Fibroblast of peridontal ligament (primary cell): ENCODE measurements at regions not wholly inside any gene's neighbourhood (a gene's known extent, or its start where the extent isn't known, plus 50 kb on each side); places are given as distances from the start of the nearest gene placed in this dataset.

Experiments
- DNase-seq: peaks from one replicate; pipeline ENCODE4 v3.0.0-alpha.2; 2010; ENCODE audit errors: extremely low read depth

DNA sequence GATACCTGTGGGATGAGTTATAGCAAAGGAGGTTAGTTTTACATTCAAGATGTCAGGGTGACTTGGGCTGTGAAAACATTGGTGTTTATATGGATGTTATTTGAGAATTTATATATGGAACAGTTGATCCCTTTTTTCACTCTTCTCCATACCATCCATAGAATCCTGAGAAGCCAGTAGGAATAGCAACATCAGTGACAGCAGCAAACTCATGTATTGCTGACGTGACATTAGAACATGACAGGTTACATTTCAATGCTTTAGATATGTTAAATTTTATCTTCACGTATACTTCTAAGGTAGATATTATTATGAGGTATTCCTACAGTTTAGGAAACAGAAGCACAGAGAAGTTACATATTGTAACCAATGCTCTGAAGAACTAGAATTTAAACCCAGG, 745.2 kb upstream of the GCFC2 start:
- DNase-seq, result no peak

DNA sequence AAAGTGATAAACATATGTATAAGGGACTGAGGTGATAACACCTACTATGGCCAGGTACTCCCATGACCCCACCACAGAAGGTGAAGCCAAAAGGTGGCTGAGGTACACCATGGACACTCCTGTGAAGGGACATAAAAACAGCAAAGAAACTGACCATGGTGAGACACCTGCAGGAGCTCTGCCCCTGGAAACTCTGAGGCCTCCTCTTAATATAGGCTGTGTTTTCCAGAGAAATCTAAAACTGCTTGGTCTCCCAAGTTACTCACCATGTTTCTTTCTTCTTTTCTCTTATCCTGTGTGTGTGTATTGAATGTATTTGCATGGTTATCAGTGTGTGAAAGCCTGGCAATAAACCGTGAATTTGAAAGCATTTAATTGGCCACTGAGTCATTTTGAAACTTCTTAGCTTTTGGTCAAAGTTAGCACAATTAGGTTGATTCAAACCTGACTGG, 739.3 kb upstream of the GCFC2 start:
- DNase-seq, result no peak

DNA sequence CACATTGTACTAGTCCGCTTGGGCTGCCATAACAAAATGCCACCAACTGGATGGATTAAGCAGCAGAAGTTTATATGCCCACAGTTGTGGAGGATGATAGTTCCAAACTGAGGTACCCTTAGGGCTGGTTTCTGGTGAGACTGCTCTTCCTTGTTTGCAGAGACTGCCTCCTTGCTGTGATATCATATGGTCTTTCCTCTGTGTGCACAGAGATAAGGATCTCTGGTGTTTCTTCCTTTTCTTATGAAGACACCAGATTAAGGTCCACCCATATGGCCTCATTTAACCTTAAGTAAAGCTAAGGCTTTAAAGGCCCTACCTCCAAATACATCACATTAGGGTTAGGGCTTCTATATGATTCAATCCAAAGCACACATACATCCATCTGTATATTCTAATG, 738.2 kb upstream of the GCFC2 start:
- DNase-seq, result no peak

DNA sequence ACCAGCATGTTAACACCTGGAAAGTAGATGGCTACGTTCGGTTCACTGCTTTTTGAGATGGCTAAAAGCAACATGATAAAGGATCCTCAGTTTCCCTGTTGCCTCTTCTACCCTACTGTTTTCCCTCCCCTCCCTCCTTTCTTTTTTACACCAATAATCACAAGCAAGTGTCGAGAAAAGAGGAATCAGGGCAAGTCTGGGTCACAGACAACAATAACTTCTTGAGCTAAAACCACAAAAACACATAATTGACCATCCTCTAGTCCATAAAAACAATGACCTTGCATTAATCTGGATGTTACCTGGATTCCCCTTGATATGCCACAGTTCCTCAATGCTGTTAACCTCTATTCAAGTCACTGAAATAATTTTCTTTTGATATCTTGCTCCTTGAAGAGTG, 736.6 kb upstream of the GCFC2 start:
- DNase-seq, result no peak

DNA sequence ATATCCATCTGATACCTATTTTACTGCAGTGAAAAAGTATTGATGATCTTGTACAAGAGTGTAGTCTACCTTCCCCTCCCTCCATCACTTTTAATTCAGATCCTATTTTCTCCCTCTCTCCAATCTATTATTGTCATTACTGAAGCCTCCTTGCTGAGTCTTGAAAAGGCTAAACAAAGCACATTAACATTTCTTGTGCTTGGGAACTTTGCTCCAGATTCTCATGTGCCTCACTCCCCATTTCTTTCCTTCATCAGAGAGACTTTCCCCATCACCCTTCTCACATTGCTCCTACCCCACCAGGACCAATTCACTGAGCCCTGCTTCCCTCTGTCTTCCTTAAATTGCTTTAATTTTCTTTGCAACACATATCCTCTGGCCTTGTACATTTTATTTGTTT, 736.2 kb upstream of the GCFC2 start:
- no peak for DNase-seq

DNA sequence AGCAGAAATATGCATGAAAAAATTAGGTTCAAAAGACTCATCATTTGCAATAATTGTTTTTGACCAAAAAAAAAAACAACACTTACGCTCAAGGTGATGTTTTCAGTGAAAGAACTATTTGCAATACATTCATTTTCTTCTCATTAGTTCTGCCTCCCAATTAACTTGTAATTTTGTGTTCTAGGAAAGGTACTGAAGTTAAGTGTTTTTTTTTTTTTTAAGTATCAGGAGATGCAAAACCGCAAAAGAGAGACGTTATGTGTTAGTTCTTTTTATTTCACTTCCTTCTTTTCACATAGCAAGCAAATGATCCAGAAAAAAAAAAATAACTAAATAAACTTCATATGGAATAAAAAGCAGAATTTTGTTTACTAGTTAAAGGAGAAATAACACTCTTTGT, 735.2 kb upstream of the GCFC2 start:
- no peak for DNase-seq

DNA sequence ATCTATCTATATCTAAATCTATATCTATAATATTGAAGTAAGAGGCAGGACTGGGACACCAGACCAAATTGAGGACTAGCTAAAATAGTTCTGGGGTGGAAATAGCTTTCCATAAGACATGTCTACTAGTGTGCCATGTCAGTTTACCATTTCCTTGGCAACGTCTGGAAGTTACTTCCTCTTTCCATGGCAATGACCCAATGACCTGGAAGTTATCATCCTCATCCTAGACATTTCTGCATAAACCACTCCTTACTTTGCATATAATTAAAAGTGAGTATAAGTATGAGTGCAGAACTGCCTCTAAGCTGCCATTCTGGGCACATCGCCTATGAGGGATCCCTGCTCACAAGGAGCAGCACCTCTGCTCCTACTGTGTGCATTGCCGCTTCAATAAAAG, 734.0 kb upstream of the GCFC2 start:
- no peak for DNase-seq

DNA sequence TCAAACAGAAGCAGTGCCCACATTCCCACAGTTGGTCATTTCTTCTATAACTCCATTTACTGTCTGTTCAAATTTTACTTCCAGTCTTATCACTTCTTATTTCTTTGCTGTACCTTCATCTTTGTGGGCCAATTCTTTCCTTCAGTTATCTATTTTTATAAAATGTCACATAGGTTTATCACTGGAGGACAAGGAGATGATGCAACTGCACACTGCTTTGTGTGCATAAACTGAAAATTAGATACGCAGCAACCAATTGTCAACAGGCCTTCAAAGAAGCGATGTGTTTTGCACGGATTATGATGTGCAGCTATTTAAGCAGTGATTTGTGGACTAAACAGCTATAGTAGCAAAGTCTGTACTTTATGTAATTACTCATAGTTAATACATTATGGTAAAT, 726.8 kb upstream of the GCFC2 start:
- DNase-seq, result no peak

DNA sequence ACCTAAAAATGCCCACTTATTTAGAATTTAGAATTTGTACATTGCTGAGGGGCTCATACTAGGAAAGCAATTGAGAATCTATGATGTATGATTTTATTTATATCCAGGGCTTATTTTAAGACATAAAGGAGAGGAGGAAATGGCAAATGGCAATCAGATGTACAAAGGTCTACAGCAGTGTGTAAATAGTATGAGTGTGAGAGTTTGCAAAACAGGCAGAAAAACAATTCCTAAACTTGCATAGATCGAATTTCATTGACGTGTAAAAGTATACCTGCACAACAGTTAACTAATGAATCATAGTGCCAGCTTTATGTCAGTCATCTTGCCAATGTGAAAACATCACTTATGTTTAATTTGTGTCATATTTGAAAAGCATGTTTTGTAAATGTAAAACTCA, 718.7 kb upstream of the GCFC2 start:
- no peak for DNase-seq

DNA sequence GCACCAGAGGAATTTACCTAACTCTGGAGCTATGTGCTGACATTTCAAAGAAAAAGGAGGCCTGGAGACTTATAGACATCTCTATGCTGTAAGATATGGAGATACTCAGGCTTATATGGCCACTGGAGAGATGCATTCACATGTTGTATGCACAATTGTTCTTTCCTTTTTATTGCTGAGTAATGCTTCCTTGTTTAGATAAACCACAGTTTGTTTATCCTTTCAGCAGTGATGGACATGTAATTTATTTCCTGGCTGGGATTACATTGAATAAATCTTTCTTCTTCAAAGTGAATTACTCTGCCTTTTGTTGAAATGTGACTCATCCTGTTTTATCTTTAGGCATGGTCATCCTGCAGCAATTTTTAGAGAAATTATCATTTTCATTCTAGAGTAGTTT, 716.7 kb upstream of the GCFC2 start:
- DNase-seq, result no peak

DNA sequence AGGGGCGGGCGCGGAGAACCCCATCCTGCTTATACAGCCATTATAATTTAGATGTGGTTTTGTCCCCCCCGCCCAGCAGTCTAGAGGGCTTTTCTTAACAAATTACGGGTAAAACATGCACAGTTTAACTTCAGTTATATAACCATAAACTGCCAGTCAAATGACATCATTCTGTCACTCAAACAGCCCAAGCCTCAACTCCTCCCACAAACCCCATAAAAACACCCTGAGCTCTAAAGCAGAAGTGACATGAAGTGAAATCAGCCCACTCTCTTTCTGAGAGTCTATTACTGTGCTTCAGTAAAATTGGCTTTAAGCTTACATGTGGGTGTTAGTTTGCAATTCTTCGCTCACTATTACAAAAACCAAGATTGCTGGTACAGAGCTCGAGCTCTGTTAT, 705.1 kb upstream of the GCFC2 start:
- no peak for DNase-seq

DNA sequence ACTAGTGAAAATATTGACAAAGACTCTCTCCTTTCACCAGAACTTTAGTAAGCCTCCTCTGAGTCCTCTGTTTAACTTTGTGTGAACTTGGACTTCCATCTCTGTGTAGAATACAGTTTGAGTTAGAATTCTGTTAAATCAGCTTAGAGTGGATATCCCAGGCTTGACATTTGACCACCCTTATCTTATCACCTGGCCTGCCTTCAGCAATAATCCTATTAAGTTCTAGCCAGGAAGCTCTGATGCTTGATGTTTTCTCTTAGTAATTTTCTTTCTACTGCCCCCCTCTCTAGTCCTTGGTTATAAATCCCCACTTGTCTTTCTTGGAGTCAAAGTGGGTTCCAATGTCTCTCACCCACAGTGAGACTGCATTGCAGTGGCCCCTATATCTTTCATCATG, 702.7 kb upstream of the GCFC2 start:
- no peak for DNase-seq

DNA sequence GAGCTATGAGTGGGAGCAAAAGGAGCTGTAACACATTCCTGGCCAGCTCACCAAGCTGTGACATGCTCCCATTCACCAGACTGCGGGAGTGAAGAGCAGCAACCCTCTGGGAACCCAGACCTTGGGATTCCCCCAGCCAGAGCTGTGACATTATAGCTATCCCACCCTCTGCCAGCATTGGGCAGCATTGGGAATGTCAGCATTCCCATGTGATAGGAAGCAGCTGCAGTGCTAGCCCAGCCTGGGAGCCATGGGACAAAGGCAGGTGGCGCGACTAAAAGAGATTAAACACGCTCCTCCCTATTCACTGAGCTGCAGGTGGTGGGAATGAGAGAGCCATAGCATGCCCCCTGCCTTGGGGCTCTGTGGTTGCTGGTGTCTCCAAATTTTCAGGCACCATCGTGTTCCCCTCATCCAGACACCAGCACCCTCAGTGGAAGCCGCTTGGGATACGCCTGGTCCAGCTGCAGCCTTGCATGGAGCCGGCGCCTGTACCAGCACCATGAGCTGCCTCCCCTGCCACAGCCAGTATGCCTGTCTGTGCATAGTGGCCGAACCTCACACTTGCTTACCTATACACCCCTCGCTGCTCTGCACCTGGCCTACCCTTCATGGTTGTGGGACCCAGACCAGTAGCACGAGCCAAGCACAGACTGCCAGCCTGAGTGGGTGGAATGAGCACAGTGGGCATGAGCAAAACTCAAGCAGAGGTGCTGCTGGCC, 695.6 kb upstream of the GCFC2 start:
- DNase-seq, result no peak

DNA sequence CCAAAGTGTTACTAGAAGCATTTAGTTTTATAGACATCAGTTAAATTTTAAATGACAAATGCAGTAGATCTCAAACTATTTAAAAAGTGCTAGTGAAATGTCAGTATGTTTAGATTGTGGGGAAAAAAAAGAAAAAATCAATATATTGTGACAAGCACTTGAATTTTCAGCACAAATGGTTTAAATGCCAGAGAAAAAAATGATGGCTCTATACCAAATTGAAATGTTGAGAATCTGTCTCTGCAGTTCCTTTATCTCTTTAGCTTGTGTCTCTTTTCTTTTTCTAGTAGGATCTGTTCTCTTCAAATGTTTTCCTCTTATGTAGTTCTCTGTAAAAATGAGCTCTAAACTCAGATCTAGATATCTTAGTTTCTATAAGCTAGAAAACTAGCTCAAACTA, 682.6 kb upstream of the GCFC2 start:
- no peak for DNase-seq

DNA sequence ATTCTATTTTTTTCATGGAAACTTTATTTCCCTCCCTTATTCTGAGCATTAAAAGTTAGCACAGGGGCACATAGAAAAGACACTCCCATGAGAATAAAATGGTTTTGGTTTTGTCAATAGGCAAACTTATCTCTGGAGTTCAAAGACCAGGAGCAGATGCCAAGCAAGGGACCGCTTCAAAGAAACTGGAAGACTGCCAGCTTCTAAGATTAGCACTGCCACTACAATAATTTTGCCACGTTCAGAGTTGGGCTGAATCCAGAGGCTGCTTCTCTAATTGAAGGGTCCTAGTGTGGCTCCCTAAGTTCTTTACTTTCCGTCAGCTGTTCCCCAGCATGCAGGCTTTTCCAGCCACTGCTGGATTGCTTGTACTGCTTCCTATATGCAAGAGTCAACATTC, 681.0 kb upstream of the GCFC2 start:
- DNase-seq, result no peak

DNA sequence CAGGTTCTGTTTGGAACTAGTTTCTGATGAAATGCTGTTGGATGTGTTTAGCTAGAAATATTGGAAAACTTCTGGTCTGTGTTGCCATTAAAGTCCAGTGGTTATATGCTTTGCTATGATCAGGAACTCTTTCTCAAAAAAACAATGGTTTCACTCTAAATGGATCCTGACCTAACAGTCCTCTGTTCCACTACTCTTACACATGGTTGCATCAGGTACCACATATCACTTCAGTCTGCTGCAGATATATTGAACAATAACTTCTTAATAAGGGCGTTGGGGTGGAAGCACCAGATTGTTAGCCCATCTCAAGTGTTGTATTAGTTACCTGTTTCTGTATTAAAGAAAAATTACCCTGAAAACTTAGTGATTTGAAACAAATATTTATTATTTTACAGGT, 676.6 kb upstream of the GCFC2 start:
- DNase-seq, result no peak

DNA sequence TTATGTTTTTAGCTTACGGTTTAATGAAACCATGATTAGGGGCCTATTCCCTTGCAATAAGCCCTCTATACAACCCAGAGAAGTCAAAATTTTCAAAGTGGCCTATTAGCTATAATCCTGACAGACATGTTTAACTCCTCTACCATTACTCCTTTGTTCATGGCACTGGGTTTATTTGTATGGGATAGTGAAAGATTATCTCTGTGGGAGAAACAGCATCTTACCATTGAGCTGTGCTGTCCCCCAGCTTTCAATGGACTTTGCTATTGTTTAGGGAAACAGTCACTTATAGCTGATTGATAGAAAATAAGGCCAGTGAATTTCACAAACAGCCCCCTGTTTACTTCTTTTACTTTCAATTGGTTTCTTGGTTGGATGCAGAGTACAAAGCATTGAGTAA, 675.2 kb upstream of the GCFC2 start:
- no peak for DNase-seq

DNA sequence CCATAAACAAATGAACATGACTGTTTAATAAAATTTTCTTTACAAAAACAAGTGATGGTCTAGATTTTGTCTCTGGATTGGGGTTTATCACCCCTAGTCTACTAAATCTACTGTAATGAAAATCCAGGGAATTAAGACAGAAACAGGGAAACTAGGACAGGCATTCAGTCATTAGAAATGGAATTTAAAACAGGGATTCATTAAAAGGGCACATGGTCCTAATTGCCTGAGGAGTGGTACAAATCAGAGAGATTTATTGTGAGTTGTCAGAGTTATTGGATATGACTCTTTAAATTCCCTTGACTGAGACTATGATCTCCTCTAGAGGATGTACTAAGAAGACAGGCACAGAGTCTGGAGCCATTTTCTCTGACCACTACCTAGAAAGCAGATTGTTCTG, 670.9 kb upstream of the GCFC2 start:
- no peak for DNase-seq

DNA sequence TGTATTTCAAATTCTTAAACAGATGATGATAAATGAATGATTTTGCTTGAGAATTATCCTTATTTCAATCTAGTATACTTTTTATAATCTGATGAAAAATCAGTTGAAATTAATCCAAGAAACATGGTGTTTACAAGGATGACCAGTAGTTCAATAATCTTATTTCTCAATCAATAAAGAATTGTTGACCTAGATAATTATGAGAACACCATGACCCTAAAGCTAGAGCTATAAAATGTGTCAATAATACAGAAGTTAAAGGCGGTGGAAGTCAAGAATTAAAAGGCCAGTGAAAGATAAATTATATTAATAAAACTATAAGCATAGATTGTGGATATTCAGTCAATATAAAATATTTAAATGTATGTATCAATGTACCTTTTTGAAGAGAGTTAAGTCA, 667.4 kb upstream of the GCFC2 start:
- no peak for DNase-seq

DNA sequence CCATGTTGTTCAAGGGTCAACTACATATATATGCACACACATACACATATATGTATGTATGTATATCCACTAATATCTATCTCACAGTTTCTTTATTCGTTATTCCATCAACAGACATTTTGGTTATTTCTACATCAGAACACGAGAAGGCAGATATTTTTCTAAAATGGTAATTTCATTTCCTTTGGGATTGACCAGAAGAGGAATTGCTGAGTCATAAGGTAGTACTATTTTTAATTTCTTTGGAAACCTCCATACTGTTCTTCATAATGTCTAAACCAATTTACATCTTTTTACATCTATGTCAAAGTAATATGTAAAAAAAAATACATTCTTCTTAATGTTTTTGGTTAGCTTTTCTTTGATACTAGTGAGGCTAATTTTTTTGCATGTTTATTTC, 630.7 kb upstream of the GCFC2 start:
- no peak for DNase-seq

DNA sequence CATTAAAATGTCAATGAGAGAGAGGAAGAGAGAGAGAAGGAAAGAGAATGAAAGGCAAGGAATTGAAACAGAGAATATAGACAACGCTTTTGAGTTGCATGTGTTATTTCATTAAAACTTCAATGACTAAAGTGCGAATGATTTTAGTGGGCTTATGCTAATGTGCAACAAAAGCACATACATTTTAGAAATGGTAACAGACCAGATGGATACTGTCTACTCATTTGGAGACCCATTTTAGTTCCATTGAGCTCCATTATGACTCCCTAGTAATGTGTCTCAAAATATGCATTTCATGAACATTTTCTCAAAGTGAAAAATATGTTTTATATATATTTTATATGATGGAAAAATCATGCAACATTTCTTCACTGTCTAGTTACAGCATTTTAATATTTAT, 622.2 kb upstream of the GCFC2 start:
- no peak for DNase-seq

DNA sequence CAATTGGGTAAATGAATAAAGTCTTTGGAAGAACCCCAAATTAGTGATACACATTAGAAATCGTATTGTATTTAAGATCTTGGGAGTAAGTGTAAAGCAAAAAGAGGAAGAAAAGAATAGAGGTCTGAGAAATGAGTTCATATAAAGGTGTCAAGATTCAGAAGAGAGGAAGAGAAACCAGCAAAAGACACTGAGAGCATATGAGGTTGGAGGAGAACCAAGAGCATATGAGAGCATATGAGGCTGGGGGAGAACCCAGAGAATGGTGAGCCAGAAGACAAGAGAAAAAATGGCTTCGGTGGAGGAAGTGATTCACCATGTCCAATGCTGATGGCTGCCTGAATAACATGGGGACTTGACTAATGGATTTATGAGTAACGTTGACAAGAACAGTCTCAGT, 620.1 kb upstream of the GCFC2 start:
- no peak for DNase-seq

DNA sequence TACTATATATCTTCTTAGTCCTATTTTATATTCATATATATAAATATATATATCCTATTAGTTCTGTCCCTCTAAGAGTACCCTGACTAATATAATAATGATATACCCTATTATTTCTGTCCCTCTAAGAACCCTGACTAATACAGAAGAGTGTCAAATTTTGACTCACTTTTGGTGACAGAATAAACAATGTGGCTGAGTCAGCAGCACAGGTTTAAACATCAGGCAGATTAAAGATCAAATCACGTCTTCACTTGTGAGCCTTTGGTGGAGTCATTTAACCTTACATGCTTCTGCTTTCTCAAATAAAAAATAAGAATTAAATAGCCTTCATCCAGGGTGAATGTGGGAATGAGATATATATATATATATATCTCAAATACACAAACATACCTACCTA, 615.9 kb upstream of the GCFC2 start:
- DNase-seq, result no peak

DNA sequence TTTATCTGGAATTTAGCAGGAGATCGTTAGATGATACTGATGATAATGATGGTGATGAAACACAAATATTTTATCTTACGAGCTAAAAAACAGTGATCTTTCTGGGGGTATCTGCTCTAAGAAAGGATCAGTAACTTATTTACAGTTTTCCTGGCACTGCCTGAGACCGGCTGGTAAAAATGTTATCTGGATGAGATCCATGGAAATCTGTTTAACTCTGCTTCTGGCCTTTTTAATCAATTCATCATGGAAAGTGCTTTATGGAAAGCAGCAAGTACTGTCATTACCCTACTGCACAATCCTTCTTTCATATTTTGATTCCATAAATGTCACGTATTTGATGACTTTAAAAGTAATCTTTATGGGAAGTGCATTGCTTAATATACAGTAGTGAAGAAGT, 612.7 kb upstream of the GCFC2 start:
- no peak for DNase-seq

DNA sequence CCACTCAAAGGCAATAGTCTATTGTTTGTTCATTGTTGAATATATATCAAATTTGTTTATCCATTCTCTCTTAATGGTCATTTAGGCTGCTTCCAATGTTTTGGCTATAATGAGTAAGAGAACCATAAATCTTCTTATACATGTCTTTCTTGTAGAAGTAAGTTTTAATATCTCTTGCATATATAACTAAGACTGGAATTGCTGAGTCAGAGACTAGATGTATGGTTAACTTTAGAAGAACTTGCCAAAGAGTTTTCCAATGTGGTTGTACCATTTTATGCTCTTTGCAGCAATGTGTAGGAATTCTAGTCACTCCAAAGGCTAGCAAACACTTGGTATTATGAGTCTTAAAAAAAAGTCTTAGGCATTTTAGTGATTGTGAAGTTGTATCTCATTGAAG, 610.0 kb upstream of the GCFC2 start:
- DNase-seq, result no peak
